ENCODE measurements at regions not wholly inside any gene's neighbourhood (a gene's known extent, or its start where the extent isn't known, plus 50 kb on each side); places are given as distances from the start of the nearest gene placed in this dataset.

DNA sequence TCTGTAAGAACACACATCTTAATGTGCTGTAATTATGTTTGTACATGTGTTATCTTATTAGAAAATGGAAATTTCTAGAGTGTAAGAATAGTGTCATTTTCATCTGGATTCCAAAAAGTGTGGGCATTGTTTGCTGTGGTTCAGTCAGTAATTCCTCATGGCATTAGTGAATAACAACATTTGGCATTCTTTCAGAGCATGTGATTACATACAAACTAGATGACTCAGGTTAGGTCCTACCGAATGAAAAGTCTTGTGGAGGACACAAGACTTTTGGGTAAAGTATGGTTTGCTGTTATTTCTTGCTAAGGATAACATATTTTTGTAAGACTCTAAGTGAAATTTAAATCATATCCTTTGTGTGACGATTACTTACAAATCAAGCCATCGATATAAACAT is 593.1 kb upstream of the NRXN1 start:
- intact Hi-C loops (cut with DNase I; ENCODE audit: low total_unique reads): no loop called here
- no peak overlapping the region for H3K4me3 ChIP-seq

DNA sequence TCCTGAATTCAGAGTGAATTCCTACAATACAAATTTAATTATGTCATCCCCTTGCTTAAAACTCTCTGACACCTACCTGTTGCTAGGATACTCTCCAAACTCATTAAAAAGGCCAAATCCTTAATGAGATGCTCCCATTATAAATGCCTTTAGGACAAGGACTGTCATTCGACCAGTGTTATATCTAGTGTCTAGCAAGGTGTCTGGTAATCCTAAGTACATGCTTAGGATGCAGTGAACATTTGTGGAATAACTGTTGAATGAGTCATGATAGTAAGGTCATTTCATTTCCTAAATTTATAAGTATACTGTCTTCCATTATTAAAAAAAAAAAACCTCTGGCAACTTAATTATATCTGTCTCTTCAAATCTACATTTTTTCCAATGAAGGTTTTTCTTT is 588.9 kb upstream of the NRXN1 start:
- H3K9me3 ChIP-seq: peaks cover 0 to under 1% (median 0%) of the 10 kb centered on the region in 3 donors
- H3K27me3 ChIP-seq: no peaks in the 10 kb centered on the region
- H3K4me3 ChIP-seq: no peak overlapping the region
- no peaks in the 10 kb centered on the region for H3K36me3 ChIP-seq
- intact Hi-C loops (cut with DNase I; ENCODE audit: low total_unique reads): no loop called here
- H3K27ac ChIP-seq: no peak overlapping the region
- no peak for DNase-seq
- H3K4me1 ChIP-seq: no peaks in the 10 kb centered on the region
- TF ChIP-seq CTCF (IDR thresholded peaks at IDR 0.05): no peak

More for the DNA sequence above, 593.1 kb upstream of the NRXN1 start:
- no peaks in the 10 kb centered on the region for H3K36me3 ChIP-seq
- H3K4me1 ChIP-seq: no peaks in the 10 kb centered on the region
- DNase-seq: no peak
- H3K27ac ChIP-seq: no peak overlapping the region
- no peak for TF ChIP-seq CTCF (IDR thresholded peaks at IDR 0.05)
- no peaks in the 10 kb centered on the region for H3K27me3 ChIP-seq
- no peaks in the 10 kb centered on the region for H3K9me3 ChIP-seq

DNA sequence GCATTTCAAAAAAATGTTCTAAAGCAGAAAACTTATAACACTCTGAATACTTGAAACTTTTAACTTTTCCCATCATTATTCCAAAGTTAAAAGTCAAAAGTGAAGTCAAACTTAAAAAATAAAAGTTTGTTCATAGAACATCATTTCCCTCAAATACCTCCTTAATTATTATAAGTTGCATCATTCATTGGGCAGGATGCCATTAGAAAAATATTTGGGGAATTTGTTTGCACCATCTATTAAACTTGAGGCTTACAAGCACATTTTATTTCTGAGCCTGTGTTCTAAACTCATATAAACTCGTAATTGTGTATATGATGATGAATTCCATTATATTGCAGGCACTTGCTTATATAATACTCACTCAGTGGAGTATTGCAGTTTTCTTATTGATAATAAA is 588.0 kb upstream of the NRXN1 start:
- no peak for TF ChIP-seq CTCF (IDR thresholded peaks at IDR 0.05)
- Histone ChIP-seq H3K27me3 (no peaks in the 10 kb centered on the region), H3K4me1 (no peaks in the 10 kb centered on the region), H3K9me3 (peaks cover 0 to 8% (median under 1%) of the 10 kb centered on the region in 3 donors), H3K4me3 (no peak overlapping the region), H3K27ac (no peak overlapping the region), H3K36me3 (no peaks in the 10 kb centered on the region)
- DNase-seq: no peak
- intact Hi-C loops (cut with DNase I; ENCODE audit: low total_unique reads): no loop called here

- H3K27me3 ChIP-seq: no peaks in the 10 kb centered on the region
- no peak for DNase-seq
- TF ChIP-seq CTCF (IDR thresholded peaks at IDR 0.05): no peak
- intact Hi-C loops (cut with DNase I; ENCODE audit: low total_unique reads): no loop called here
- H3K36me3 ChIP-seq: no peaks in the 10 kb centered on the region
- peaks cover 0 to 28% (median 20%) of the 10 kb centered on the region in 3 donors for H3K9me3 ChIP-seq
- no peak overlapping the region for H3K27ac ChIP-seq
- H3K4me3 ChIP-seq: no peak overlapping the region
- no peaks in the 10 kb centered on the region for H3K4me1 ChIP-seq
Observed at GRCh38 chr2:51612387-51612786, 580.5 kb upstream of the NRXN1 start.

GRCh38 chr2:51601706-51602105 is 569.8 kb upstream of the NRXN1 start:
- no peaks in the 10 kb centered on the region for H3K4me1 ChIP-seq
- no peak overlapping the region for H3K4me3 ChIP-seq
- no peak overlapping the region for H3K27ac ChIP-seq
- H3K9me3 ChIP-seq: no peaks in the 10 kb centered on the region
- intact Hi-C loops (cut with DNase I; ENCODE audit: low total_unique reads): no loop called here
- H3K27me3 ChIP-seq: no peaks in the 10 kb centered on the region
- DNase-seq: no peak
- no peaks in the 10 kb centered on the region for H3K36me3 ChIP-seq
- no peak for TF ChIP-seq CTCF (IDR thresholded peaks at IDR 0.05)

GRCh38 chr2:51597086-51597485 is 565.2 kb upstream of the NRXN1 start:
- no peak for DNase-seq
- Histone ChIP-seq H3K4me3 (no peak overlapping the region), H3K27ac (no peak overlapping the region), H3K27me3 (no peaks in the 10 kb centered on the region), H3K4me1 (no peaks in the 10 kb centered on the region), H3K36me3 (no peaks in the 10 kb centered on the region), H3K9me3 (no peaks in the 10 kb centered on the region)
- intact Hi-C loops (cut with DNase I; ENCODE audit: low total_unique reads): no loop called here
- no peak for TF ChIP-seq CTCF (IDR thresholded peaks at IDR 0.05)
